Prostate gland (tissue), 2 donors: ENCODE measurements at regions not wholly inside any gene's neighbourhood (a gene's known extent, or its start where the extent isn't known, plus 50 kb on each side); places are given as distances from the start of the nearest gene placed in this dataset.

Source experiments
- DNase-seq: peaks from one replicate; pipeline ENCODE4 v3.0.0-alpha.2; 2019; ENCODE audit warnings: low spot score
- H3K27ac ChIP-seq, 2 donors: fragments of 200-600 bp; sonication (generic); 2 replicates each; pipeline ENCODE4 v1.5.1; 2017 to 2019
- H3K27me3 ChIP-seq: fragments of 200-600 bp; sonication (generic); replicated peaks from 2 replicates; pipeline ENCODE4 v1.5.1; 2019; ENCODE audit not compliant: insufficient read depth
- H3K36me3 ChIP-seq, 2 donors: fragments of 200-600 bp; sonication (generic); 1 replicate in 1 of 2; 2 replicates in 1 of 2; pipeline versions ENCODE4 v1.5.1 to v1.8.1; 2017 to 2019
- H3K4me1 ChIP-seq: fragments of 200-600 bp; sonication (generic); replicated peaks from 2 replicates; pipeline ENCODE4 v1.5.1; 2019
- H3K4me3 ChIP-seq, 2 donors: fragments of 200-600 bp; sonication (generic); 2 replicates each; pipeline ENCODE4 v1.5.1; 2017 to 2019
- H3K9me3 ChIP-seq: fragments of 200-600 bp; sonication (generic); 2 replicates; pipeline ENCODE4 v1.5.1; 2017
- CTCF ChIP-seq, 4 experiments: fragments of 200-600 bp in 2 of 4; fragments of 450-650 bp in 2 of 4; sonication (generic) in 2 of 4; IDR thresholded peaks; 1 replicate in 3 of 4; 2 replicates in 1 of 4; pipeline ENCODE4 v1.5.1; 2016 to 2019; ENCODE audit warnings: antibody characterized with exemption in 4 of 4, mild to moderate bottlenecking in 2 of 4, moderate library complexity in 2 of 4
- POLR2A ChIP-seq: fragments of 450-650 bp; IDR thresholded peaks from one replicate; pipeline ENCODE4 v1.6.1; 2016; ENCODE audit warnings: antibody characterized with exemption, mild to moderate bottlenecking
- POLR2AphosphoS5 ChIP-seq: sonication (generic); formaldehyde crosslinking; IDR thresholded peaks from one replicate; pipeline ENCODE4 v1.6.1; 2017; ENCODE audit warnings: antibody characterized with exemption
- WGBS: methylation state at CpG from one replicate; pipeline ENCODE4 v1.1.5; 2018; 5-methylcytosine and 5-hydroxymethylcytosine counted together
- intact Hi-C: fragments of 100-400 bp; cut with DNase I; formaldehyde crosslinking; loops from one replicate; pipeline ENCODE4 v1.14.2; 2022

GRCh38 chr1:13929313-13929712 is 229.3 kb downstream of the PRDM2 start:
- H3K36me3 ChIP-seq = no peaks in the 10 kb centered on the region
- no peaks in the 10 kb centered on the region for H3K27me3 ChIP-seq
- DNase-seq = no peak
- intact Hi-C loops = no loop called here
- TF ChIP-seq POLR2AphosphoS5 = no peak
- no peak for TF ChIP-seq CTCF (IDR thresholded peaks at IDR 0.05)
- TF ChIP-seq POLR2A = no peak
- no peaks in the 10 kb centered on the region for H3K4me1 ChIP-seq
- no peaks in the 10 kb centered on the region for H3K9me3 ChIP-seq
- no peak overlapping the region for H3K4me3 ChIP-seq
- 83% methylated on average over 5 of the region's 5 CpGs for WGBS
- H3K27ac ChIP-seq = no peak overlapping the region

- no peaks in the 10 kb centered on the region for H3K4me1 ChIP-seq
- no peaks in the 10 kb centered on the region for H3K9me3 ChIP-seq
- 31% methylated on average over 3 of the region's 3 CpGs for WGBS
- H3K27ac ChIP-seq = no peak overlapping the region
- intact Hi-C loops = no loop called here
- TF ChIP-seq POLR2AphosphoS5 (no peak), CTCF (IDR thresholded peaks at IDR 0.05) (no peak), POLR2A (no peak)
- H3K36me3 ChIP-seq = no peaks in the 10 kb centered on the region
- no peaks in the 10 kb centered on the region for H3K27me3 ChIP-seq
- no peak overlapping the region for H3K4me3 ChIP-seq
- DNase-seq = no peak
Observed at GRCh38 chr1:13930151-13930550, 230.2 kb downstream of the PRDM2 start.

GRCh38 chr1:13931226-13931625 is 231.2 kb downstream of the PRDM2 start:
- DNase-seq = no peak
- Histone ChIP-seq H3K36me3 (no peaks in the 10 kb centered on the region), H3K27me3 (no peaks in the 10 kb centered on the region), H3K4me3 (no peak overlapping the region), H3K27ac (no peak overlapping the region), H3K9me3 (no peaks in the 10 kb centered on the region), H3K4me1 (no peaks in the 10 kb centered on the region)
- WGBS = 61% methylated on average over 3 of the region's 3 CpGs
- TF ChIP-seq CTCF (IDR thresholded peaks at IDR 0.05) (no peak), POLR2AphosphoS5 (no peak), POLR2A (no peak)
- intact Hi-C loops = no loop called here

- 72% methylated on average over 5 of the region's 5 CpGs for WGBS
Observed at GRCh38 chr1:13935336-13935735, 235.3 kb downstream of the PRDM2 start.

More at GRCh38 chr1:13935336-13935735, 235.3 kb downstream of the PRDM2 start:
- H3K36me3 ChIP-seq = no peaks in the 10 kb centered on the region
- DNase-seq = no peak
- no peak overlapping the region for H3K27ac ChIP-seq
- no peak overlapping the region for H3K4me3 ChIP-seq
- TF ChIP-seq POLR2A (no peak), POLR2AphosphoS5 (no peak), CTCF (IDR thresholded peaks at IDR 0.05) (no peak)
- intact Hi-C loops = no loop called here
- no peaks in the 10 kb centered on the region for H3K9me3 ChIP-seq
- H3K27me3 ChIP-seq = no peaks in the 10 kb centered on the region
- no peaks in the 10 kb centered on the region for H3K4me1 ChIP-seq
